TTC549 (cell line): ENCODE measurements at regions not wholly inside any gene's neighbourhood (a gene's known extent, or its start where the extent isn't known, plus 50 kb on each side); places are given as distances from the start of the nearest gene placed in this dataset.

Experiments used
- FAIRE-seq: peaks from 2 replicates; lab custom pipeline; 2012; peaks lifted over from hg19 to GRCh38; lab: Jason Lieb, UNC

GRCh38 chr6:166774770-166775169 is 147.7 kb upstream of the RPS6KA2 start:
- no peak for FAIRE-seq

- no peak for FAIRE-seq
These were observed 147.2 kb upstream of the RPS6KA2 start for GRCh38 chr6:166774292-166774691.

GRCh38 chr6:166772518-166772917 is 145.5 kb upstream of the RPS6KA2 start:
- no peak for FAIRE-seq

GRCh38 chr6:166771701-166772100 is 144.7 kb upstream of the RPS6KA2 start:
- no peak for FAIRE-seq

GRCh38 chr6:166770216-166771116 is 143.4 kb upstream of the RPS6KA2 start:
- FAIRE-seq = no peak

GRCh38 chr6:166769648-166770047 is 142.6 kb upstream of the RPS6KA2 start:
- no peak for FAIRE-seq

GRCh38 chr6:166768761-166769160 is 141.7 kb upstream of the RPS6KA2 start:
- FAIRE-seq = no peak

- FAIRE-seq = no peak
These were observed 140.2 kb upstream of the RPS6KA2 start for GRCh38 chr6:166767230-166767629.

GRCh38 chr6:166766769-166767168 is 139.7 kb upstream of the RPS6KA2 start:
- no peak for FAIRE-seq

- FAIRE-seq = no peak
These were observed 138.1 kb upstream of the RPS6KA2 start for GRCh38 chr6:166765234-166765541.

- FAIRE-seq = no peak
These were observed 137.6 kb upstream of the RPS6KA2 start for GRCh38 chr6:166764473-166765233.

GRCh38 chr6:166763606-166764472 is 136.8 kb upstream of the RPS6KA2 start:
- FAIRE-seq = no peak

GRCh38 chr6:166761801-166762200 is 134.8 kb upstream of the RPS6KA2 start:
- FAIRE-seq = no peak

- FAIRE-seq = no peak
These were observed 133.2 kb upstream of the RPS6KA2 start for GRCh38 chr6:166760288-166760687.

GRCh38 chr6:166758136-166758704 is 131.2 kb upstream of the RPS6KA2 start:
- FAIRE-seq = no peak

GRCh38 chr6:166757232-166758135 is 130.4 kb upstream of the RPS6KA2 start:
- no peak for FAIRE-seq

GRCh38 chr6:166754218-166755030 is 127.4 kb upstream of the RPS6KA2 start:
- FAIRE-seq = no peak

GRCh38 chr6:166752928-166753721 is 126.1 kb upstream of the RPS6KA2 start:
- no peak for FAIRE-seq

GRCh38 chr6:166752097-166752496 is 125.0 kb upstream of the RPS6KA2 start:
- no peak for FAIRE-seq
